Esophagus muscularis mucosa (tissue), 3 donors: ENCODE measurements at regions not wholly inside any gene's neighbourhood (a gene's known extent, or its start where the extent isn't known, plus 50 kb on each side); places are given as distances from the start of the nearest gene placed in this dataset.

ENCODE experiments used
- POLR2AphosphoS5 ChIP-seq, 2 donors: sonication (generic); formaldehyde crosslinking; IDR thresholded peaks; one replicate each; pipeline ENCODE4 v1.6.1; 2017; ENCODE audit warnings: antibody characterized with exemption in 2 of 2
- TF ChIP-seq, protein P1 (sequence below), 3 experiments: fragments of 200-600 bp in 2 of 3; fragments of 450-650 bp in 1 of 3; sonication (generic) in 2 of 3; IDR thresholded peaks; one replicate each; pipeline ENCODE4 v1.5.1; 2017 to 2019; ENCODE audit warnings: antibody characterized with exemption in 3 of 3, mild to moderate bottlenecking in 2 of 3, moderate library complexity in 1 of 3

DNA sequence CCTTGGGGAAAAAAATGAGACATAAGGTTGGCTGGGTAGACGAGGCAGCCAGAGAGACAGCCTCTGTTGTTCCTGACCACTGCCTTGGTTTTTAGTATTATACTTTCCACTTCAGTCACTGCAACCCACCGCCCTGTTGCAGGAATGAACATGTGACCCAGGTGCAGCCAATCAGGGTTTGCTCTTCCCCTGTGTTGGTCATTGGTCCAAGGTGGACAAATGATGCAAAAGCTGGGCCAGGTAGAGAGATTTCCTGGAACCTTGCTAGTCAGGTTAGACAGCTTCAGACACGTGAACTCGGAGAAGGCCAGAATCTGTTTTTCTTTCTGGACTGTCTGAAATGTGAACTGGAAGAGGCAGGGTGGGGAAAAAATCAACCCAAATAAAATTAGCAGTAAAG is 452.4 kb upstream of the RBFOX1 start:
- TF ChIP-seq, protein P1, sequence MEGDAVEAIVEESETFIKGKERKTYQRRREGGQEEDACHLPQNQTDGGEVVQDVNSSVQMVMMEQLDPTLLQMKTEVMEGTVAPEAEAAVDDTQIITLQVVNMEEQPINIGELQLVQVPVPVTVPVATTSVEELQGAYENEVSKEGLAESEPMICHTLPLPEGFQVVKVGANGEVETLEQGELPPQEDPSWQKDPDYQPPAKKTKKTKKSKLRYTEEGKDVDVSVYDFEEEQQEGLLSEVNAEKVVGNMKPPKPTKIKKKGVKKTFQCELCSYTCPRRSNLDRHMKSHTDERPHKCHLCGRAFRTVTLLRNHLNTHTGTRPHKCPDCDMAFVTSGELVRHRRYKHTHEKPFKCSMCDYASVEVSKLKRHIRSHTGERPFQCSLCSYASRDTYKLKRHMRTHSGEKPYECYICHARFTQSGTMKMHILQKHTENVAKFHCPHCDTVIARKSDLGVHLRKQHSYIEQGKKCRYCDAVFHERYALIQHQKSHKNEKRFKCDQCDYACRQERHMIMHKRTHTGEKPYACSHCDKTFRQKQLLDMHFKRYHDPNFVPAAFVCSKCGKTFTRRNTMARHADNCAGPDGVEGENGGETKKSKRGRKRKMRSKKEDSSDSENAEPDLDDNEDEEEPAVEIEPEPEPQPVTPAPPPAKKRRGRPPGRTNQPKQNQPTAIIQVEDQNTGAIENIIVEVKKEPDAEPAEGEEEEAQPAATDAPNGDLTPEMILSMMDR (IDR thresholded peaks at IDR 0.05): no peak
- TF ChIP-seq POLR2AphosphoS5 (IDR thresholded peaks at IDR 0.05): no peak
